ENCODE measurements at regions not wholly inside any gene's neighbourhood (a gene's known extent, or its start where the extent isn't known, plus 50 kb on each side); places are given as distances from the start of the nearest gene placed in this dataset.

GRCh38 chr6:19632786-19633185 is 204.4 kb upstream of the ID4 start:
- Histone ChIP-seq H3K9me3 (ENCODE audit: low read length) (no peaks in the 10 kb centered on the region), H3K79me2 (ENCODE audit: insufficient read depth, low read length) (no peaks in the 10 kb centered on the region), H3K4me3 (ENCODE audit: low read depth, low read length, poor library complexity, severe bottlenecking) (no peak overlapping the region), H3K27ac (ENCODE audit: low read depth, low read length, poor library complexity, severe bottlenecking) (no peak overlapping the region), H3K4me1 (ENCODE audit: insufficient read depth, low read length, severe bottlenecking) (no peaks in the 10 kb centered on the region), H3K36me3 (ENCODE audit: insufficient read depth, low read length) (no peaks in the 10 kb centered on the region), H4K20me1 (ENCODE audit: insufficient read depth, low read length) (no peaks in the 10 kb centered on the region), H3K9ac (ENCODE audit: low read length) (no peak overlapping the region), H3K27me3 (ENCODE audit: insufficient read depth, low read length) (no peaks in the 10 kb centered on the region), H2AFZ (ENCODE audit: low read length) (no peak overlapping the region), H3K9me2 (ENCODE audit: low read depth, low read length) (no peaks in the 10 kb centered on the region), H3F3A (ENCODE audit: insufficient read depth, low read length) (no peaks in the 10 kb centered on the region), H3K4me2 (ENCODE audit: low read length) (no peak overlapping the region)
- no peak for TF ChIP-seq CTCF (IDR thresholded peaks at IDR 0.05; ENCODE audit: low read length)
- TF ChIP-seq EZH2 (IDR thresholded peaks at IDR 0.05; ENCODE audit: borderline replicate concordance, low read length): no peak

GRCh38 chr6:19635728-19636127 is 201.4 kb upstream of the ID4 start:
- no peaks in the 10 kb centered on the region for H3K27me3 ChIP-seq (ENCODE audit: insufficient read depth, low read length)
- H2AFZ ChIP-seq (ENCODE audit: low read length): no peak overlapping the region
- no peak overlapping the region for H3K27ac ChIP-seq (ENCODE audit: low read depth, low read length, poor library complexity, severe bottlenecking)
- no peak overlapping the region for H3K9ac ChIP-seq (ENCODE audit: low read length)
- no peaks in the 10 kb centered on the region for H4K20me1 ChIP-seq (ENCODE audit: insufficient read depth, low read length)
- H3K4me2 ChIP-seq (ENCODE audit: low read length): no peak overlapping the region
- no peaks in the 10 kb centered on the region for H3K36me3 ChIP-seq (ENCODE audit: insufficient read depth, low read length)
- no peaks in the 10 kb centered on the region for H3K79me2 ChIP-seq (ENCODE audit: insufficient read depth, low read length)
- H3F3A ChIP-seq (ENCODE audit: insufficient read depth, low read length): no peaks in the 10 kb centered on the region
- H3K9me2 ChIP-seq (ENCODE audit: low read depth, low read length): no peaks in the 10 kb centered on the region
- H3K4me1 ChIP-seq (ENCODE audit: insufficient read depth, low read length, severe bottlenecking): no peaks in the 10 kb centered on the region
- H3K9me3 ChIP-seq (ENCODE audit: low read length): no peaks in the 10 kb centered on the region
- TF ChIP-seq CTCF (IDR thresholded peaks at IDR 0.05; ENCODE audit: low read length): no peak
- TF ChIP-seq EZH2 (IDR thresholded peaks at IDR 0.05; ENCODE audit: borderline replicate concordance, low read length): no peak
- no peak overlapping the region for H3K4me3 ChIP-seq (ENCODE audit: low read depth, low read length, poor library complexity, severe bottlenecking)

GRCh38 chr6:19637010-19637409 is 200.2 kb upstream of the ID4 start:
- Histone ChIP-seq H3K9ac (ENCODE audit: low read length) (no peak overlapping the region), H3K9me2 (ENCODE audit: low read depth, low read length) (no peaks in the 10 kb centered on the region), H4K20me1 (ENCODE audit: insufficient read depth, low read length) (no peaks in the 10 kb centered on the region), H3K4me1 (ENCODE audit: insufficient read depth, low read length, severe bottlenecking) (no peaks in the 10 kb centered on the region), H3K27ac (ENCODE audit: low read depth, low read length, poor library complexity, severe bottlenecking) (no peak overlapping the region), H2AFZ (ENCODE audit: low read length) (no peak overlapping the region), H3K4me2 (ENCODE audit: low read length) (no peak overlapping the region), H3K9me3 (ENCODE audit: low read length) (no peaks in the 10 kb centered on the region), H3F3A (ENCODE audit: insufficient read depth, low read length) (no peaks in the 10 kb centered on the region), H3K79me2 (ENCODE audit: insufficient read depth, low read length) (no peaks in the 10 kb centered on the region), H3K4me3 (ENCODE audit: low read depth, low read length, poor library complexity, severe bottlenecking) (no peak overlapping the region), H3K36me3 (ENCODE audit: insufficient read depth, low read length) (no peaks in the 10 kb centered on the region), H3K27me3 (ENCODE audit: insufficient read depth, low read length) (no peaks in the 10 kb centered on the region)
- TF ChIP-seq CTCF (IDR thresholded peaks at IDR 0.05; ENCODE audit: low read length) (no peak), EZH2 (IDR thresholded peaks at IDR 0.05; ENCODE audit: borderline replicate concordance, low read length) (no peak)

Data from OCI-LY1 (cell line).